Fibroblast of skin of scalp (primary cell): ENCODE measurements at regions not wholly inside any gene's neighbourhood (a gene's known extent, or its start where the extent isn't known, plus 50 kb on each side); places are given as distances from the start of the nearest gene placed in this dataset.
A peak's percentile ranks its signal among the peaks of the same experiment; 100 is the strongest.

Experiments used
- DNase-seq: peaks from one replicate; pipeline ENCODE4 v3.0.0-alpha.2; 2013

GRCh38 chr2:217263756-217264155, 403.9 kb upstream of the TNP1 start:
- DNase-seq = no peak

DNA sequence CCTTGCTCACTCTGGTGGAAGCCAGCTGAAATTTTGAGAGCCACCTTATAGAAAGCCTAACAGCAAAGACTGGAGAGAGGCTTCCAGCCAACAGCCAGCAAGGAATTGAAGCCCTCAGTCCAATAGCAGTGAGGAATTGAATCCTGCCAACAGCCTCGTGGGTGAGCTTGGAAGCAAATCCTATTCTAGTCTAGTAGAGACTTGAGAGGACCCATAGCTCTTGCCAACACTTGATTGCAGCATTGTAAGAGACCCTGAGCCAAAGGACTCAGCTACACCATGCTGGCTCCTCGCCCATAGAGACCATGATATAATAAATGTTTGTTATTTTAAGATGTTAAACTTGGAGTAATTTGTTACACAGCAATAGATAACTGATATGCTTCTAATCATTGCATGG, 403.0 kb upstream of the TNP1 start:
- DNase-seq = no peak

DNA sequence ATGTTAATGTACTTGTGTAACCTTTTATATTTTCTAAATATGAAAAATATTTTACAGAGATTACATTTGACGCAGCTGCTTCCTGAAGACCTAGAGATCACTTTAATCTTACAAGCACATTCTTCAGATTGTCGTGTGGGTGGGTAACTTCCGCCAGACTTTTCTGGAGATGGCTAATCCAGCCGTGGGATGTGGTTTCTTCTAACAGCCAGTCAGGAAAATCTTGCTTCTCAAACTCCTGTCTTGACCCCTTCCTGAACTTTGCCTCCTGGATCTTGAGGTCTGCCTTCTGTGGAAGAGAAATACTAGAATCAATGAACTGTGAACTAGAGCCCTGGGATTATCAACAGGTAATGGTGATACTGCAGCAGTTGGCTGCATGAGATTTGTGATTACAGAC, 401.6 kb upstream of the TNP1 start:
- DNase-seq = peak; percentile 18

- DNase-seq = no peak
These were observed 400.7 kb upstream of the TNP1 start for GRCh38 chr2:217260441-217261115.

- DNase-seq = no peak
These were observed 398.3 kb upstream of the TNP1 start for GRCh38 chr2:217258170-217258569.

GRCh38 chr2:217256251-217256650, 396.4 kb upstream of the TNP1 start:
- peak; percentile 79 for DNase-seq

GRCh38 chr2:217254111-217254510, 394.2 kb upstream of the TNP1 start:
- no peak for DNase-seq

DNA sequence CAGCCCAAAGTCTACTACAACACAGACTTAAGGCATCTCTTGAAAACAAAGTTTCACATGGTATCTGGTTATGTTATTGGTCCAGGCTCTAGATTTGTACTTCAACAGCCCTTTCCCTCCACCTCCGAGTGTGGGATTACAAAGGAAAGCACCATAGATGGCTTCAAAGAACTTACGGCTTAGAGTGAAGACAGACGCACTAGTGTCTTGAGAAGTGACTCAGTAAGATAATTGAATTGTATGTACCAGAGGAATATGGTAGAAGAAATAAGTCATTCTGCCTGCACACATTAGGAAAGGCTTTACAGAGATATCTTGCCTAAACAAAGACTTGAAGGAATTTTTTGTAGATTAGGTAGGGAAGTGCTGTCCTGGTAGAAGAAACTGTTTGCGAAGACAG, 392.3 kb upstream of the TNP1 start:
- DNase-seq = no peak

- no peak for DNase-seq
These were observed 390.2 kb upstream of the TNP1 start for GRCh38 chr2:217250013-217250524.

DNA sequence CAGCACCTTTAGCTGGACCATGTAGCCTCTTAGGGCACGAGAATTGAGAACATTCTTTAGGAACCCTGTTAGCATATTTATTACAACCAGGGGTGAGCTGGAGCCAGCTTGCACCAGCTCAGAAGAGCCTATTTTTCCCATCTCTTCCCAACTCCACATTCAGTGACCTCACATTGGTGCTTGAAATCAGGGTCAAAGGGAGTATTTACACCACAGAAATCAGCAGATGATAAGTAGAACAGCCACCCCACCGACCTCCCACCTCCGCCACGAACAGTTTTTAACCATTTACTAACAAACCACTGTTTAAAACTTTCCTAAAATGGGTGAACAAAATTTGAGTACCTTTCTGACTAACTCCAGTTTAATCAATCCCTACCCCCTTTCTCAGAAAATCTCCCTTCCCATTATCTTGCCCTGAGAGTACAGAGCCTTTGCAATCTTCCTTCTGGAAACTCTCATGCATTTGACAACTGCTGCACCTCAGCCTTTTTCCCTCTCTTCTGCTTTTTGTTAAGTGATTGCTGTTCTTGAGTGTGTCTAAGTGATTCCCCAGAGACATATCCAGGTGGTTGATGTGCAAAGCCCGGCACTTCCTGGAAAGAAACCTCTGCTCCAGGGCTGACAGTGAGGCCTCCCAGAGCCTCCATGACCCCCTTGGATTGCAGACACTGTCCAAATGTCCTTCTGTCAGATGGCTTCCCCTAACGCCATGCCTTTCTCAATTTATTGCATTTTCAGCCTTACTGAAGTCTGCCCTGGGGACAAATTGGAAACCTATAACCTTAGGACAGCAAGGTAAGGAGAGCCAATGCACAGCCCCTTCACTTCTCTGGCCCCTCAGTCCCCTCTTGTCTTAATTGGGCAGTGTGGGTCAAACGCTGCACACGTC, 389.5 kb upstream of the TNP1 start:
- no peak for DNase-seq

DNA sequence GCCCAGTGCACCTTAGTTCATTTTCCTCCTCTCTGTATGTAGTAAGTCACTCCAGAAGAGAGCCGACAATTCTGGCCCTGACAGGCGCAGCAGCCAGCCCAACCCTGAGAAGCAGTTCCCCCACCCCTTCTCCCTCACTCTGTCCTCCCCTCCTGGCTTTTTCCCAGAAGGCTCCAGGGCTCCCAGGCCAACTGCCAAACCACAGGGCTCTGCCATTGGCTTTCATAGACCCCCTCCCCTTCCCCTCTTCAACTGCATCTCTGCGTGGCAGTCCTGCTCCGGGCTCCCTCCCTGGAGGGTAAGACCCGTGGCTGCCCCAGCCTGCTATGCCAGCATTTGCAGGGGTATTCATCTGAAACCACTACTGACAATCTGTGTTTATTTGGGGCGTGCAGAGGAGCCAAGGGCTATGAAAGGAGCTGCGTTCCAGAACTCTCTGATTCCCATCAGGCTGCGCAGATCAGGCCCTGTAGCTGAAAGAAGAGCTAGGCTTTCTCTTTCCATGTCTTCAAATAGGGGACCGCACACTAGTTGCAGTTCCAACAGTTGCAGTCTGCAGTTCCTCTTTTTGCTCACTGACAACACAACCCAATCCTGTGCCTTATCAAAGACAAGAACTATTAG, 388.6 kb upstream of the TNP1 start:
- DNase-seq = peak; percentile 93

DNA sequence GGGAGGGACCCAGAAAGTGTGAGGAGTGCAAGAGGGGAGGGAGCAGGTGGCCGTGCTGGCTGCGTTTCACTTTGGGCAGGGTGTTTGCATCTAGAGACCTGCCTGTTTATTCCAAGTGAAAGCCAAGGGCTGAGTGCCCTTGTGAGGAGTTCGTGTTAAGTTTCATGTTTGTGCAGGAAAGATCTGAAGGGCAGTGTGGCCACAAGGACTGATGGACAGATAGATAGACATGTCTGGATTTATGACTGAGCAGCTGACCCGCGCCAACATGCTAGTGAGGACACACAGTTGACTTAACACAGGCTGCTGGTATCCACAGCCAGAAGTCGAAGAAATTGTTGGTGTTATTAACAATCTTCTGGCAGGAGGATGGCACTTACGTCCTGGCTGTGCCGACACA, 387.6 kb upstream of the TNP1 start:
- DNase-seq = no peak

GRCh38 chr2:217246108-217246507, 386.2 kb upstream of the TNP1 start:
- no peak for DNase-seq

- DNase-seq = no peak
These were observed 385.0 kb upstream of the TNP1 start for GRCh38 chr2:217244815-217245214.

GRCh38 chr2:217242947-217243346, 383.1 kb upstream of the TNP1 start:
- DNase-seq = no peak

GRCh38 chr2:217231724-217232123, 371.9 kb upstream of the TNP1 start:
- no peak for DNase-seq

GRCh38 chr2:217231212-217231611, 371.3 kb upstream of the TNP1 start:
- peak; percentile 72 for DNase-seq

DNA sequence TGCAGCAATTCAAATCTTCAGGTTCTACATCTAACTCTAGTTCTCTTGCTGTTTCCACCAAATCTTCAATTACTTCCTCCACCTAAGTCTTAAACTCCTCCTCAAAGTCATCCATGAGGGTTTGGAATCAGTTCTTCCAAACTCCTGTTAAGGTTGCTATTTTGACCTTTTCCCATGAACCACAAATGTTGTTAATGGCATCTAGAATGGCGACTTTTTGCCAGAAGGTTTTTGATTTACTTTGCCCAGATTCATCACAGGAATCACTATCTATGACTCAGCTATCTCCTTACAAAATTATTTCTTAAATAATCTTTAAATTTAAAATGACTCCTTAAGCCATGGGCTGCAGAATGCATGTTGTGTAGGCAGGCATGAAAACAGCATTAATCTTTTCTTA, 368.9 kb upstream of the TNP1 start:
- no peak for DNase-seq

DNA sequence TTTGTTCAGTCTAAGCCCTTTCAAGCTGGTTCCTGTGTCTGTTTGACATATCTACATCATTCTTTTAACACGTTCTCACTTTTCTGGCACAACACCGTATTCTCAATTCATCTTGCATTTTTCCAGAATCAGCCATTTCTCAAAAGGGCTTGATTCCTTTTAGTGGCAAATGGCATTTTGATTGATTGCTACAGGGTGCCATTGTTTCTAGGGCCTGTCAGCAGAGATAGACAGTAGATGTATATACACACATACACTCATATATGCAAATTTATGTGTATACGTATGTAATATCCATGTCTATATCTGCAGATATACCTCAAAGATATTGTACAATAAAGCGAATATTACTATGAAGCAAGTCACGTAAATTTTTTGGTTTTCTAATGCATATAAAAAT, 367.9 kb upstream of the TNP1 start:
- DNase-seq = no peak

- no peak for DNase-seq
These were observed 365.7 kb upstream of the TNP1 start for GRCh38 chr2:217225596-217225995.

GRCh38 chr2:217223222-217223930, 363.5 kb upstream of the TNP1 start:
- DNase-seq = peak; percentile 95

DNA sequence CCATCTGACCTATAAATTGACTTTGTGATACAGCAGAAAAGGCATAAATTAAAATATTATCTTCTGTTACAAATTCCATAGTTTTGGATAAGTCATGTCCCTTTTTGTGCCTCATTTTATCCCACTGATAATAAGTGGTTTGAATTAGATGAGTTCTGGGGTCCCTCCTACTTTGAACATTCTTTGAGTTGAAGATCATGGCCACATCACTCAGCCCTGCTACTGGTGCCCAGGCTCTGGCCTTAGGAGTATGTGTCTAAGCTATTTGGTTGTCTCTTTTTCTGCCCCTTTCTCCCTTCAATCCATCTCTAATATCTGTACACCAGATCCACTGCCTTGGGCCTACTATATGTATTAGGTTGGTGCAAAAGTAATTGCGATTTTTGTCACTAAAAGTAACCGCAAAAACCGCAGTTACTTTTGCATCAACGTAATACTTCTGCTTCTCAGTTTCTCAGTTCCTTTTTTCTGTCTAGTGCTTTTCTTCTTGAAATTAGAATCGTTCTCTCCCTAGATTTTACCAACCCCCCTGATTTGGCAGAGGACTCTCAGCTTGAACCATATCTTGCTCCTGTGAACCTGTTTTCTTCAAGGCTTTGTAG, 362.5 kb upstream of the TNP1 start:
- DNase-seq = peak; percentile 46
